ENCODE measurements at regions not wholly inside any gene's neighbourhood (a gene's known extent, or its start where the extent isn't known, plus 50 kb on each side); places are given as distances from the start of the nearest gene placed in this dataset.
"Not testable (repeated sequence)": the region's sequence is repeated elsewhere in the genome, so short reads cannot be mapped to it uniquely, and the experiment has no call there.

DNA sequence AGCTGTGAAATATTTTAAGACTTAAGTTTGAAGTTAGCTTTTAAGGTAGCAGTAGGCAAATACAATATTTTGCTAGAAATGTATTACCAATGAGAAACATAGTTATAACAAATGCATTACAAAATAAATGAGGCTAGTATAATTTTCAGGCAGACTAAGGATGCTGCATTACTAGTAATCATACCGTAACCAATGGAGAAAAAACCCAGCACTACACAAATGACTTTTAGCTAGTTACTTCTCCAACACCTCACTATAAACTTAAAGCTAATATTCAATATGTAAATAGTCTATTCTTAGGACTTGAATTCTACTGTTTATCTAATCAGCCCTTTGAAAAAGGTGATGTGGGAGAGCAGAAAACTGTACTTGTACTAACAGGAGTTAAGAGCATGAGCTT lies 285.3 kb upstream of the KLF14 start:
- DNase-seq: no peak

DNA sequence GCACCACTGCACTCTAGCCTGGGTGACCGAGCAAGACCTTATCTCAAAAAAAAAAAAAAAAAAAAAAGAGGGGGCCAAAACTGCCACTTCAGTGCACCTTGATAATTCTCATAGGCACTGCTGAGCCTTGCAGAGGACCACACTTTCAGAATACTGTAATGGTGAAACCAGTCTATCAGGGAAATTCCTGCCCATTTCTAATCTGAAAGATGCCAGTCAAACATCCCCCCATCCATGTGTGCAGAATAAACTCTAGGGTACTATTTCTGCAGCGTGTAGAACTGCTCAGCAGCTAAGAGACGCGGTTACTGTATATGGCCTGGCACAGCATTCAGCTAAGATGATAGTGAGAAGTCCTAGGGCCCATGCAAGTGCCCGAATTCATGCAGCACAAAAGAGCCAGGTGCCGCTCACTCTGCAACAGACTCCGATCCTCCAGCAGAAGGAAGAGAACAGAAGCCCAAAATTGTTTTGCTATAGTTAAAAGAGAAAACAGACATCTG lies 286.8 kb upstream of the KLF14 start:
- DNase-seq: no peak

DNA sequence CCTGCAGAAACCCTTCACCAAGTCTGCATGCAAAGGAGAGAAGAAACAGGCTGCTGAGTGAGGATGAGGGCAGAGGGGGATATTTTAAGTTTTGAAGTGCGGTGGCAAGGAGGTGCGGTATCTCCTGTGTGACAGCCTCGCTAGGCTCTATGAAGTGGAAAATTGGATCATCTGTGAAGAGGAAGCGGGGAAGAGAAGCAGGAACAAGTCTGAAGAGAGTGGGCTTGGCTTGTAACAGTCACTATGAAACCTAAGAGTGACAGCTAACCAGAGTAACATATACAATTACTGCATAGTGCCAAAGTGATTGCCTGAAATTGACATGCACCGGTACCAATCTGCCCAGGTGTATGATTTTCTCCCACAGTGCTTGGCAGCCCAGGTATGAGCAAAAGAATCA lies 287.5 kb upstream of the KLF14 start:
- no peak for DNase-seq

DNA sequence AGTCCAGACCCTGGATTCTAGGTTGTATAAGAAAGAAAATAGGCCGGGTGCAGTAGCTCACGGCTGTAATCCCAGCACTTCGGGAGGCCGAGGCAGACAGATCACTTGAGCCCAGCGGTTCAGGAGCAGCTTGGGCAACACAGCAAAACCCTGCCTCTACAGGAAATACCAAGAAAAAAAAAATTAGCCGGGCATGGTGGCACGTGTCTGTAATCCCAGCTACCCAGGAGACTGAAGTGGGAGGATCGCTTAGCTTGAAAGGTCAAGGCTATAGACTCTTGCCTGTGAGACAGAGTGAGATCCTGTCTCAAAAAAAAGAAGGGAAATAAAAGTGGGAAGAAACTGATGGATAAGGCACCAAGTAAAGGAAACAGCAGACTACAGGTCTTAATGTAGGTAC lies 287.9 kb upstream of the KLF14 start:
- no peak for DNase-seq

DNA sequence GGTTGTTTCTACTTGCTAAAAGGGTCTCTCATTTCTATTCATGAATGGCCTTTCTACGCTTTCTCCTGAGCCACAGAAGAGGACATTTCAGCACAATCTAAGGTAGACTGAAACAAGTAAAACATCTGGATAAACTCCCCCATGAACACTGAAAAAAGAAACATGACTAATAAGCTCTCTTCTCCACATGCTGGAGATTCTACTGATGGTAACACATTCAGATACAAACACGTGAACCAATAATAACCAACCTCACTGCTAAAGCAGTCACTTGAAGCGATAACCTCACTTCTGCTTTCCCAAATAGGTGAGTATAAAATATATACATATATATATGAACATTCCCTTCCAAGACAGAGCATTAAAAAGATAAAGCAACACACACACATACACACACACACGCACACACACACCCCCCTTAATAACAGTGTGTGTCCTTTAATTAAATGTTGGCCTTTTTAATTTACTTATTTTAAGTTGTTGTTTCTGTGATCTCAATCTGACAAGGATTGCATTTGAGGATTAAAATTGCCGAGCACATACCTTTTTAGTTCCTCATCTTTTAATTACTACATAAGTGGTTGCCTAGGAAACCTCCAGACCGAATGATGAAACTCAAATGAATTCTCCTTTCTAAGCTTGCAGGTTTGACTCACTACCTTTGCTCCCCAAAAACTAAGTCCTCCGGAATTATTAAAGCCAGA lies 292.4 kb upstream of the KLF14 start:
- DNase-seq: no peak

DNA sequence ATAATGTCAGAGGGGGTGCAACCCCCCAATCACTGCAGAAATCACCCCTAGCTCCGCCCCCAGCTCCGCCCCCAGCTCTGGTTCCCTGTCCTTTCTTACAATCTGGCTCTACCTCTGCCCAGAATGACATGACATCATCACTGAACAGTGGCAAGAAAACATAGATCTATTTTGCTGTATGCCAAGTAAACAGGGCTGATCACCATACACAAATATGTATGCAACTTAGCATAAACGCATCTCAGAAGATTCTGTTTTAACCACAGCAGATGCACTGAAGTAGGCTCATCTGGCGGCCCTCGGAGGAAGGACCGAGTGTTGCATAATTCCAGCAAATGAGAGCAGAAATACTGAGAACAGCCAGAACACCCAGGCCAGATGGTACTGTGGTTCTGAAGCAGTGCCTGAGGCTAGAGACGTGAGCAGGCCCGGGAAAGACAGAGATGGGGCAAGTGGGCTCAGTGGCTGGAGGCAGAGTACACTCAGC lies 293.3 kb upstream of the KLF14 start:
- DNase-seq: no peak

DNA sequence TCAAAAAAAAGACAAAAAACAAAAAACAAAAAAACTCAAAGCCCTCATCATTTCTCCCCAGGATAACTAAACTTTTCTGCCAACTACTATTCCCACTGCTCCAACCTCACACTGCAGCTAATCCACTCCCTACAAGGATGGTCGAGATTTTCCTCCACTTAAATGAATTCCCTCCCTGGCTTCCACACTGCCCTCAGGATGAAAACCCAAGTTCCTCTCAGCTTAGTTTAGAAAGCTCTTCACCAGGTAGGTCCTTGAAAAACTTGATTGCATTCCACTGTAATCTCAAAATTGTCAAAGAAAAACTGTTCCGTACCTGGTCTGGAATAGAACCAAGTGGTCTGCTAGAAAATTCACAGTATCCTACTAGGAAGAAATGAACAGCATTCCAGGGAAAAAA lies 294.3 kb upstream of the KLF14 start:
- no peak for DNase-seq

DNA sequence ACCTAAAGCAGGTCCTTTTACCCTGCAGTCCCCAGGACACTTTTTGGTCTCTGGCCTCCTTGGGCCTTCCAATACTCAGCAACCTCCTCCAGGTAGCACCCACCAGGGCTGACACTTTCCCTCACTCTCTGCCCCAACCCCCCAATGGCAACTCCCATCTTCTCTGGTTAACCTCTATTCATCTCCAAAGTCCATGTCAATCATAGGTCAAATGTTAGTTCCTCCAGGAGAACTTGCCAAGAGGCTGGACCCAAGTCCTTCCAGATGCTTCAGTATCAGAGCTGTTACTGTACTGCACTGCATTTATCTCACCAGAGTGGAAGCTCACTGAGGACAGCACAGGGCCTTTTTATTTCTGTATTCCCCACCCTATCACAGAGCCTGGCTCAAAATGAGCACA lies 295.0 kb upstream of the KLF14 start:
- DNase-seq: no peak

DNA sequence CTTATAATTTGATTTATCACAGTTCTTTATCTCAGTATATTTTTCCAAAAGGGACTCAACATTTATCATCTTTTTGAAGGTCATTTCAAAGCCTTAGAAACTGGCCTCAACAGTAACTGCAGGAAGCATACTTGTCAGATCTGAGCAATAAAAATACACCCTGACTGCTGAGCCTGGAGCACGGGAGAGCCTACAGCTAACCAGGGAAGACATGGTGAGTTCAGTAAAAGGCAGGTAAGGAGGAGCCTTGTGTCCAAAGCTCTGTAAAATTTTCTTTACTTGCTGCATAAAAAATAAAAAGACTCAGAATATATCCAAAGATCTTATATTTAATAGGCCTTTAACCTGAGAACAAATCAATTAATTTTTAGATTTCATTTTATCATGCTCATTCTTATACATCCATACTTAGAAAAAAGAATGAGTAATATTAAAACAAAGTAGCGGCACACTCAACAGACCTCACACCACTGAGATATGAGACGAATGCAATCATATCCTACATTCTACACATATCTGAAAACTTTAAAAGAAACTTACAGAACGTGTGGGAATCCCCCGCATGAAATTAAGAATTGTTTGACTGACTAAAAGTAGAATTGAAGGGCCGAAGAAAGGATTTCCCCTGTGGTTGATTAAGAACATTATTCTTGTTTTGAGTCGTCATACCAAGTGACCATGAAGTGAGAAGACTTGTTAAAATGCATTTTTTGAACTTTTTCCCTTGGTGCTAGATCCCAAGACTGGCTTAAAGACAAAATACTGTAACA lies 296.4 kb upstream of the MKLN1 start:
- DNase-seq: no peak

DNA sequence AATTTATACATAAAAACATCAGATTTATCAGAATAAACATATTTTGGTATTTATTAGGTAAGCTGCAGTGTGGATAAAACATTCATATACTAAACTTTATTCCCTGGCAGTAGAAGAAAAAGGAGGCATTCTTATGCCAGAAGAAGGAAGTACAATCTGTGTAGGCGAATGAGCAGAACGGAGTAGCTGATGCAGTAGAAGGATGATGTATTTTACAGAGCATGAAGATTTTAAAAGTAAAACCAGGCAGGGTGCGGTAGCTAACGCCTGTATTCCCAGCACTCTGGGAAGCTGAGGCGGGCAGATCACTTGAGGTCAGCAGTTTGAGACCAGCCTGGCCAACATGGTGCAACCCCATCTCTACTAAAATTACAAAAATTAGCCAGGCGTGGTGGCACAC lies 294.9 kb upstream of the MKLN1 start:
- DNase-seq: no peak

DNA sequence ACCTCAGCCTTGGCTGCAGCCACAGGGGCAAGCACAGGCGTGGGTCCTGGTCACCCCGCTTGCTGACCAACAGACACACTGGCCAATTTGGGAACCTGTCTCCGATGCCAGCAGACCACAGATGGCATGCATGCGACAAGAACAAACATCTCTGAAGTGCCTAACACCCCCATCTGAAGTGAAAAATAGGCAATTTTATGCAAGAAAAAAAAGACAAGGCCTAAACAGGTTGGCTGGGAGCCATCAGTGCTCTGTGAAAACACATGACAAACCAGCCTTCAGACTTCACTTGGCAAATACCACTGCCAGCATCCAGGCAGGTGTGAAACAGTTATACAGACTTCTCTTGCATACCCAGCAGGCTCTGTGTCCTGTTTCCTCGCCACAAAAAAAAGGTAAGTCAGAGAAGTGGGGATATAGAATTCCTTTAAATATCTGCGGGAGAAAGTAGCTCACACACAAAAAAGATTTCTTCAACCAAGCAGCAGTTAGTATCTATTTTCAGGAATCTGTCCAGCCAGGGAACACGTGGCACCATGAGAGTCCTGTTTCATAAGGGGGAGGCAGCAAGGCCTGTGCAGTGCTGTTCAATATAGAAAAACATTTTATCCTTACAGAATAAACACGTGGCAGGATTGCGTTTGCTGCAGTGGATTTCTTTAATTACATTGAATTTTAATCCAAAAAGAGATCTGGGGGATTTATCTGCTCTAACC lies 293.4 kb upstream of the MKLN1 start:
- no peak for DNase-seq

DNA sequence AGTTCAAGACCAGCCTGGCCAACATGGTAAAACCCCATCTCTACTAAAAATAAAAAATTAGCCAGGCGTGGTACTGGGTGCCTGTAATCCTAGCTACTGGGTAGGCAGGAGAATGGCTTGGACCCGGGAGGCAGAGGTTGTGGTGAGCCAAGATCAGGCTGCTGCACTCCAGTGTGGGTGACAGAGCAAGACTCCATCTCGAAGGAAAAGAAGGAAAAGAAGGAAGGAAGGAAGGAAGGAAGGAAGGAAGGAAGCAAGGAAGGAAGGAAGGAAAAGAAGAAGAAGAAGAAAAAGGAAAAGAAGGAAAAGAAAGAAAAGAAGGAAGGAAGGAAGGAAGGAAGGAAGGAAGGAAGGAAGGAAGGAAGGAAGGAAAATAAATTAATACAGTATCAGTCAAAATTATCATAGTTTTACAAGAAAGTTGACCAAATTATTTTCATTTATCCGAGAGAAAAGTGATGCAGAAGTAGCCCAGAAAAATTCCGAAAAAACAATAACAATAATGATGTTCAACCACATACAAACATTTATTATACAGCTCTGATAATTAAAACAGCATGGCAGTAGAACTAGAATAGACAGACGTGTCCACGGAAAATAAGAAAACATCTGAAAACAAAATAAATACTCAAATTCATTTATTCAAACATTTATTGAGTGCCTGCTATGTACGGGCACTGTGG lies 292.4 kb upstream of the MKLN1 start:
- DNase-seq: no peak

DNA sequence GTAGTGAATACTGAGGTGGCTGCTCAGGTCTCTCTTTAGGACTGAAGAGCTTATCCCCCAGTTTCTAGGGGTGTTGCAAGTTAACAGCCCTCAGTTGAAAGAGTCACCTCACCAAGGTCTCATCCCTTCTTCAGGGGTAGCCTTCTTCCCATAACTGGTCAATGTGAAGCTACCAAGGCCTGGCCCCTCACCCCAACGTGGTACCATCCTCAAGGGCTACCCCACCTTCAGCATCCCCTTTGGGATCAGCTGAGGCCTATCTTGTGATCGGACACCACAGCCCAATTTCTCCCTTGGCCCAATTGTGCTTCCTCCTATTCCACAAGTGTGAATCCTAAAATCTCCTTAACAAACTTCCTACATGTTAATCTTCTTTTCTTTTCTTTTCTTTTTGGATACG lies 289.5 kb upstream of the MKLN1 start:
- no peak for DNase-seq

DNA sequence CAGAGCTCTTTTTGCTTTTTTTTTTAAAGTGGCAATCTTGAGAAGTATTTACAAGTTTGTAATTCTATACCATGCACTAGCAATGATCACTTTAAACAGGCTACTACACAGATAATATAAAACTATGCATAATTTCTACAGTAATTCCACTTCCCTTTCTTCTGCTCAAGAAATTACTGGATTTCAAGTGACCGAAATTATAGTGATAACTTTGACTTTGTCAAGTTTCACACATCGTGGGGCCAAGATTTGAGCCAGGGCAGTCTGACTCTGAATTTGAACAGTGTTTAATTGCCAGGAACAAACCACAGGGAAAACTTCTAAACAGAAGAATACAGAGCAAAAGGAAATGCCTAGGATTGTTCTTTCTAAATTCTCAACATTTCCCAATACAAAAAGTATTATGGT lies 288.3 kb upstream of the MKLN1 start:
- no peak for DNase-seq

DNA sequence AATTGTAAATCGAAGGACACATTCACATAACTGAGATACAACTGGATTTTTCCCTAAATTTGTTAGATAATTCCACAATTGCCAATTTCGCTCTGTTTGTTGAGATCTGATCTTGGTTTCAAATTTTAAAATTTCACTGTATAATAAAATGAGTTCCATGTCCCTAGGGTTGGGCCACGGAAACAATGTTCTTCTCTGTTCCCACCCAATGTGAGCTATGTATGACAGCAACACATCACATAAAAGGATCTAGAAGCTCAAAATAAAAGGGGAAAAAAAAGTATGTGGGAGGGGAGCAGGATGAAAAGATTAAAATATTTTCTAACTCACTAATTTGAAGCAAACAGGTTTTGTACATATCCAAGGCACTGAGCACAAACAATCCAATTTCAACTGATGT lies 287.8 kb upstream of the MKLN1 start:
- no peak for DNase-seq

DNA sequence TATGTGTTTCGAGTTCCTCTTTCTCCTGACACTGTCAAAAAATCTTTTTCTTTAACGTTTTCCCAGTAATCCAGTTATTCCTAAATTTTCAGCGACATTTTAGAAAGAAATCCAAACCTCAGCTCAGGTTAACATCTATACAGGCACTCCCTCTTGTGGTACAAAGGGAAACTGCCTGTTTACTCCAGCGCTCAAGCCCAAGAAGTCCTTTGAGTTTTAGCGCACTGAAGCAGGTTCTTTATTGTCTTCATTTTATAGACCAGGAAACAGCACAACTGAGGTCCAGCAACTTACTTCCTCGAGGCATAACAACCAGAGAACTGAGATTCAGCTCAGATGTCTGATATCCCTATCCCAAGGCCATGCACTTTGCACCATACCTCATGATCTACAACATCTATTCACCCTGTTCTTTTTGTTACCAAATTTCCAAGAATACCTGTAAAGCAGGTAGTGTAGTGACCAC lies 287.2 kb upstream of the MKLN1 start:
- DNase-seq: peak; percentile 64

DNA sequence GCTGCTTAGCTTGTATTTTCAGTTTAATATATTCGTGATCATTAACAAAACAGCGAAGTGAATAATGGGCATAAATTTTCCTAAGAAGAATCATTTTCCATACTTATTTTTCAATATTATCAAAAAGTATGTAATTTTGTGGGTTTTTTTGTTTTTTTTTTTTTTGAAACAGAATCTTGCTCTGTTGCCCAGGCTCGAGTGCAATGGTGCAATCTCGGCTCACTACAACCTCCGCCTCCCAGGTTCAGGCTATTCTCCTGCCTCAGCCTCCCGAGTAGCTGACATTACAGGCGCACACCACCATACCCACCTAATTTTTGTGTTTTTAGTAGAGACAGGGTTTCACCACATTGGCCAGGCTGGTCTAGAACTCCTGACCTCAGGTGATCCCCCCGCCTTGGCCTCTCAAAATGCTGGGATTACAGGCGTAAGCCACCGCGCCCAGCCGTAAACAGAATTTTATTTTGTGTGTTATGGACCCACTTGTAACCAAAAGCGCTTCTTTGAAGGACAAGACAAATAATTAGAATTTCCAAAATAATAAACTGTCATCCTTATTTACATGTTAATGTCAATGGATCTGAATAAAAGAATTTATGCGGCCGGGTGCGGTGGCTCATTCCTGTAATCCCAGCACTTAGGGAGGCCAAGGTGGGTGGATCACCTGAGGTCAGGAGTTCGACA lies 286.5 kb upstream of the MKLN1 start:
- DNase-seq: not testable (repeated sequence)

DNA sequence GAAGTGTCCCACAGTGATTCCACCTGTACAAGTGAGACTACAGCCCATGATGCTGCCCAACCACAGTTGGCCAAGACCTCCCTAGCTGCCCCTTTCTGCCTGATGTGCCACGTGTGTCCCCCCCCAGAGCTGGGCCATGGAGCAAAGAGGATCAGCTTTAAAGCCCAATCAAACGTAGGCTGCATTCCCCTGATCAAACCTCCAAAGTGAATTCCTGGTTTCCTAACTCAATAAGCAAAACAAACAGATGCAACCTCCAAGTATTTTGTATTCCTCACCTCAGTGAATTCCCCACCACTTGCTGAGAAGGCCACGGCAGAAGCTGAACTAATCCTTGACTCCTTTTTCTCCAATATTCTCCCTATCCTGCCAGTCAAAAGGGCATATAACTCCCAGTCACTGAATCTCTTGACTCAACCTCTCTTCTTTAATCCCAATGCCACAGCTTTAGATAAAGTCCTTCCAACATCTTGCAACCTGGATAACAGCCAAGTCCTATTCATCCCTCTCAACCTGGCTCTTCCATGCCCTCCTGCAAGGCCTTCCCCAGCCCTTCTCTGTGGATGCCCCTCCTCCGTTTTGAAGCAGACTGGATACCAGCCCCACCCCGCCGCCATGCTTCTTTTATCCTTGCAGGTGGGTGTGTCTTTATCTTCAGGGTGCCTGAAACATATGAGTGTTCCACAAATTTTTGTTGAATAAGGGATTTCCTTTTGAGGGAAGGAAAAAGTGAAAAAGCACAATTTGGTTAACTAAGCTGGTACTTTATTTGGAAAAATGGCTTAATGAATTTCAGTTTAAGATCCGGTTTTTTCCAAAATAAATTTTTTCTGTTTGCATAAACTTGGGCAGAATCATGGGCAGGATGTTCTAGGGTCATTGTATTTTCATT lies 285.2 kb upstream of the MKLN1 start:
- DNase-seq: no peak

DNA sequence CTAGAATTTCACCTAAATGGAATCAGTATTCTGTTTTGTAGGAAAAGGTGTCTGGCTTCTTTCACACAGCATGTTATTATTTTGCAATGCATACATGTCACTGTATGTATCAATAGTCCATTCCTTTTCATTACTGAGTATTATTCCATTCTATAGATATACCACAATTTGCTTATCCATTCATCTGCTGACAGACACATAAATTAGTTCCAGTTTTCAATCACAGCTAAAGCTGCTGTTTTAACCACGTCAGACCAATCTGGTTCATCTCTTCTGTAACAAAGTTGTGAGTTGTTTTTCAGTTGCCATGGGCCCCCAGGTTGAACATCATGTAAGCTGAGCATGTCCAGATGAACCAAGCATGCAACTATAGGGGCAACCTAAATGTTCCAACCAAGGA lies 282.1 kb upstream of the MKLN1 start:
- DNase-seq: no peak

DNA sequence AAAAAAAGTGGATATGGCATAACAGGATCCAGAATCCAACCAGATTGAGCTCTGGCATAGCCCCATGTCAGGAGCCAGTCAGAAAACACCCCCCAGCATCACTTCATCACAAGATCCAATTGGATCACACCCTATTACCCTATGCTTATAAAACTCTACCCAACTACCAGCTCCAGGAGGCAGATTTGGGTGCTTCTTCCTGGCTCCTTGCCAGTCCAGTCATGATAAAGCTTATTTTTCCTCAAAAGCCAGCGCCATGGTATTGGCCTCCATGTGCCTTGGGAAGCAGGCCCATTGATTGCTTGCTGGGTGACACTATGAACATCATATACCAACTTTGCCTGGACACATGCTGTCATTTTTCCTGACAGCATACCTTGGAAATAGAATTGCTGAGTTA lies 281.4 kb upstream of the MKLN1 start:
- DNase-seq: no peak

All from left kidney (tissue), 1 donor.